Uterus (tissue), 3 donors: ENCODE measurements at regions not wholly inside any gene's neighbourhood (a gene's known extent, or its start where the extent isn't known, plus 50 kb on each side); places are given as distances from the start of the nearest gene placed in this dataset.

Experiments
- DNase-seq, 2 donors: peaks; one replicate each; pipeline ENCODE4 v3.0.0-alpha.2; 2019 to 2020
- H3K27ac ChIP-seq, 2 donors: fragments of 200-600 bp; sonication (generic); 1 replicate in 1 of 2; 2 replicates in 1 of 2; pipeline ENCODE4 v1.5.1; 2016 to 2018
- H3K27me3 ChIP-seq, 2 donors: fragments of 200-600 bp; sonication (generic); one replicate each; pipeline ENCODE4 v1.5.1; 2018 to 2019; ENCODE audit warnings: control low read depth in 1 of 2
- H3K36me3 ChIP-seq, 2 donors: fragments of 200-600 bp; sonication (generic); one replicate each; pipeline ENCODE4 v1.5.1; 2019; ENCODE audit warnings: control low read depth in 1 of 2
- H3K4me1 ChIP-seq, 2 donors: fragments of 200-600 bp; sonication (generic); one replicate each; pipeline ENCODE4 v1.5.1; 2018 to 2019; ENCODE audit warnings: control low read depth in 1 of 2
- H3K4me3 ChIP-seq, 2 donors: fragments of 200-600 bp; sonication (generic); 1 replicate in 1 of 2; 2 replicates in 1 of 2; pipeline ENCODE4 v1.5.1; 2018 to 2019; ENCODE audit warnings: mild to moderate bottlenecking in 1 of 2
- H3K9me3 ChIP-seq, 2 donors: fragments of 200-600 bp; sonication (generic); one replicate each; pipeline ENCODE4 v1.5.1; 2019; ENCODE audit warnings: control low read depth in 1 of 2
- POLR2A ChIP-seq, 2 donors: fragments of 450-650 bp; IDR thresholded peaks; one replicate each; pipeline ENCODE4 v1.6.1; 2016; ENCODE audit warnings: antibody characterized with exemption in 2 of 2, mild to moderate bottlenecking in 1 of 2, moderate library complexity in 1 of 2
- intact Hi-C: fragments of 100-400 bp; cut with DNase I; formaldehyde crosslinking; loops from one replicate; pipeline ENCODE4 v1.15.1; 2023; ENCODE audit warnings: low total_unique reads
- TF ChIP-seq, protein P1 (sequence below), 4 experiments: fragments of 200-600 bp in 2 of 4; fragments of 450-650 bp in 2 of 4; sonication (generic) in 2 of 4; IDR thresholded peaks; one replicate each; pipeline ENCODE4 v1.5.1; 2016 to 2019; ENCODE audit warnings: antibody characterized with exemption in 4 of 4, mild to moderate bottlenecking in 2 of 4, moderate library complexity in 1 of 4
- donor health status: DM: yes; HTN: yes; CAD: no.

GRCh38 chr1:14340002-14340785 is 258.3 kb upstream of the KAZN start:
- TF ChIP-seq POLR2A (IDR thresholded peaks at IDR 0.05), result no peak
- TF ChIP-seq, protein P1, sequence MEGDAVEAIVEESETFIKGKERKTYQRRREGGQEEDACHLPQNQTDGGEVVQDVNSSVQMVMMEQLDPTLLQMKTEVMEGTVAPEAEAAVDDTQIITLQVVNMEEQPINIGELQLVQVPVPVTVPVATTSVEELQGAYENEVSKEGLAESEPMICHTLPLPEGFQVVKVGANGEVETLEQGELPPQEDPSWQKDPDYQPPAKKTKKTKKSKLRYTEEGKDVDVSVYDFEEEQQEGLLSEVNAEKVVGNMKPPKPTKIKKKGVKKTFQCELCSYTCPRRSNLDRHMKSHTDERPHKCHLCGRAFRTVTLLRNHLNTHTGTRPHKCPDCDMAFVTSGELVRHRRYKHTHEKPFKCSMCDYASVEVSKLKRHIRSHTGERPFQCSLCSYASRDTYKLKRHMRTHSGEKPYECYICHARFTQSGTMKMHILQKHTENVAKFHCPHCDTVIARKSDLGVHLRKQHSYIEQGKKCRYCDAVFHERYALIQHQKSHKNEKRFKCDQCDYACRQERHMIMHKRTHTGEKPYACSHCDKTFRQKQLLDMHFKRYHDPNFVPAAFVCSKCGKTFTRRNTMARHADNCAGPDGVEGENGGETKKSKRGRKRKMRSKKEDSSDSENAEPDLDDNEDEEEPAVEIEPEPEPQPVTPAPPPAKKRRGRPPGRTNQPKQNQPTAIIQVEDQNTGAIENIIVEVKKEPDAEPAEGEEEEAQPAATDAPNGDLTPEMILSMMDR (IDR thresholded peaks at IDR 0.05), result no peak
- DNase-seq, result no peak
- intact Hi-C loops, result no loop called here
- H3K27me3 ChIP-seq, result no peaks in the 10 kb centered on the region
- no peaks in the 10 kb centered on the region for H3K9me3 ChIP-seq
- H3K4me3 ChIP-seq, result no peak overlapping the region
- no peaks in the 10 kb centered on the region for H3K36me3 ChIP-seq
- H3K27ac ChIP-seq, result no peak overlapping the region
- no peaks in the 10 kb centered on the region for H3K4me1 ChIP-seq

- Histone ChIP-seq H3K27ac (no peak overlapping the region), H3K27me3 (no peaks in the 10 kb centered on the region), H3K9me3 (no peaks in the 10 kb centered on the region), H3K4me3 (no peak overlapping the region), H3K4me1 (no peaks in the 10 kb centered on the region), H3K36me3 (no peaks in the 10 kb centered on the region)
- no peak for DNase-seq
- intact Hi-C loops, result no loop called here
- TF ChIP-seq POLR2A (IDR thresholded peaks at IDR 0.05), result no peak
- TF ChIP-seq, protein P1 (IDR thresholded peaks at IDR 0.05), result no peak
Measured at GRCh38 chr1:14341147-14341546, 257.3 kb upstream of the KAZN start.

DNA sequence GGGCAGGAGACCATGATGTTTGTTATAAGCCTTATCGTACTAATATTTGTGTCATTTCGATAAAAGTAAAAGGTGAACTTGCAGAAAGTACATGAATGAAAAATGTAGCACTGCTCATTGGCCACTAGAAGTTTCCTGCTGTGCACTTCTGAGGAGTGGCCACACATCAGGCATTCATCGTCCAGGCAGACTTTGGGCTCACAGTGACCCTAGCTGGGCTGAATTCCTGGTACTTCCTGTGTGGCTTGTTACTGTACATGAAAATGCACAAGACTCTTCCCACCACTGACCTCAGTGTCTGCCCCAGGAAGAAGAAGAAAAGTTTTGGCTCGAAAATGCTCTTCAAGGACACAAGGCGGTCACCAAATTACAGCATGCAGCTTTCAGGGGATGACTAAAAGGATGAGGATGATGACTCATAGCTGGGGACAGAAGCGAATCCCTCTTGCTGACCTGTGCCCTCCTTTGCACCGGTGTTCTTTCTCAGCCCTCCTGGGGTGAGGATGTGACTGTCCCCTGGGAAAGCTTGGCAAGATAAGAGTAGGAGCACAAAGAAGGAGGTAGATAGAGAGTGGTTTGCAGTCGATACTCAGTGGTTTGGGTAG is 252.4 kb upstream of the KAZN start:
- TF ChIP-seq, protein P1 (IDR thresholded peaks at IDR 0.05), result no peak
- no peak for TF ChIP-seq POLR2A (IDR thresholded peaks at IDR 0.05)
- no peak overlapping the region for H3K27ac ChIP-seq
- H3K27me3 ChIP-seq, result no peaks in the 10 kb centered on the region
- intact Hi-C loops, result no loop called here
- no peaks in the 10 kb centered on the region for H3K36me3 ChIP-seq
- H3K9me3 ChIP-seq, result no peaks in the 10 kb centered on the region
- no peak overlapping the region for H3K4me3 ChIP-seq
- H3K4me1 ChIP-seq, result no peaks in the 10 kb centered on the region
- no peak for DNase-seq

- Histone ChIP-seq H3K4me3 (no peak overlapping the region), H3K36me3 (no peaks in the 10 kb centered on the region), H3K4me1 (no peaks in the 10 kb centered on the region), H3K9me3 (no peaks in the 10 kb centered on the region), H3K27ac (no peak overlapping the region), H3K27me3 (no peaks in the 10 kb centered on the region)
- intact Hi-C loops, result no loop called here
- DNase-seq, result no peak
- TF ChIP-seq, protein P1 (IDR thresholded peaks at IDR 0.05), result no peak
- no peak for TF ChIP-seq POLR2A (IDR thresholded peaks at IDR 0.05)
Measured at GRCh38 chr1:14347186-14347585, 251.3 kb upstream of the KAZN start.

DNA sequence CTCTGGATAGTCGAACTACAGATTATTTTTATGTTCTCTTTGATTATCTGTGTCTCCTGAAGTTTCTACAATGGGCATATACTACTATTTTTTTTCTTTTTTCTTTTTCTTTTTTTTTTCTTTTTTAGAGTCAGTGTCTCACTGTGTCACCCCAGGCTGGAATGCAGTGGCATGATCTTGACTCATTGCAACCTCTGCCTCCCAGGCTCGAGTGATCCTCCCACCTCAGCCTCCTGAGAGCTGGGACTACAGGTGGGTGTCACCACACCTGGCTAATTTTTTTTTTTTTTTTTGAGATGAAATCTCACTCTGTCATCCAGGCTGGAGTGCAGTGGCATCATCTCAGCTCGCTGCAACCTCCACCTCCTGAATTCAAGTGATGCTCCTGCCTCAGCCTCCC is 250.7 kb upstream of the KAZN start:
- no peak for DNase-seq
- no peaks in the 10 kb centered on the region for H3K4me1 ChIP-seq
- TF ChIP-seq, protein P1 (IDR thresholded peaks at IDR 0.05), result no peak
- no peak for TF ChIP-seq POLR2A (IDR thresholded peaks at IDR 0.05)
- intact Hi-C loops, result no loop called here
- no peaks in the 10 kb centered on the region for H3K36me3 ChIP-seq
- no peak overlapping the region for H3K27ac ChIP-seq
- H3K9me3 ChIP-seq, result no peaks in the 10 kb centered on the region
- no peaks in the 10 kb centered on the region for H3K27me3 ChIP-seq
- no peak overlapping the region for H3K4me3 ChIP-seq
